GM10266 (cell line): ENCODE measurements at regions not wholly inside any gene's neighbourhood (a gene's known extent, or its start where the extent isn't known, plus 50 kb on each side); places are given as distances from the start of the nearest gene placed in this dataset.

Experiments used
- DNase-seq: peaks from one replicate; pipeline ENCODE4 v3.0.0; 2012; ENCODE audit errors: extremely low spot score
- TF ChIP-seq, protein P1 (sequence below): IDR thresholded peaks from 2 replicates; pipeline ENCODE4 v1.5.1; 2012; ENCODE audit warnings: mild to moderate bottlenecking, low read depth; ENCODE audit not compliant: control insufficient read depth, insufficient read depth; ENCODE audit errors: missing control alignments

DNA sequence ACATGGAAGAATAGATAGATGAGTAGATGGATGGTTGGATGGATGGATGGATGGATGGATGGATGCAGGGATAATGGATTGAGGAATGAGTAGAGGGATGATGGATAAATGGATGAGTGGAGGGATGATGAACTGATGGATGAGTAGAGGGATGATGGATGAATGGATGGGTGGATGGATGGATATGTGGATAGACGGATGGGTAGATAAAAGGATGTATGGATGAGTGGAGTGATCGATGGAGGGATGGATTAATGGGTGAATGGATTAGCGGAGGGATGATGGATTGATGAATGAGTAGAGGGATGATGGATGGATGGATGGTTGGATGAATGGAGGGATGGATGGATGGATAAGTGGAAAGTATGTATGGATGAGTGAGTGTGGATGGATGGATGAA lies 533.2 kb downstream of the RFC3 start:
- no peak for DNase-seq
- TF ChIP-seq, protein P1, sequence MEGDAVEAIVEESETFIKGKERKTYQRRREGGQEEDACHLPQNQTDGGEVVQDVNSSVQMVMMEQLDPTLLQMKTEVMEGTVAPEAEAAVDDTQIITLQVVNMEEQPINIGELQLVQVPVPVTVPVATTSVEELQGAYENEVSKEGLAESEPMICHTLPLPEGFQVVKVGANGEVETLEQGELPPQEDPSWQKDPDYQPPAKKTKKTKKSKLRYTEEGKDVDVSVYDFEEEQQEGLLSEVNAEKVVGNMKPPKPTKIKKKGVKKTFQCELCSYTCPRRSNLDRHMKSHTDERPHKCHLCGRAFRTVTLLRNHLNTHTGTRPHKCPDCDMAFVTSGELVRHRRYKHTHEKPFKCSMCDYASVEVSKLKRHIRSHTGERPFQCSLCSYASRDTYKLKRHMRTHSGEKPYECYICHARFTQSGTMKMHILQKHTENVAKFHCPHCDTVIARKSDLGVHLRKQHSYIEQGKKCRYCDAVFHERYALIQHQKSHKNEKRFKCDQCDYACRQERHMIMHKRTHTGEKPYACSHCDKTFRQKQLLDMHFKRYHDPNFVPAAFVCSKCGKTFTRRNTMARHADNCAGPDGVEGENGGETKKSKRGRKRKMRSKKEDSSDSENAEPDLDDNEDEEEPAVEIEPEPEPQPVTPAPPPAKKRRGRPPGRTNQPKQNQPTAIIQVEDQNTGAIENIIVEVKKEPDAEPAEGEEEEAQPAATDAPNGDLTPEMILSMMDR = no peak

DNA sequence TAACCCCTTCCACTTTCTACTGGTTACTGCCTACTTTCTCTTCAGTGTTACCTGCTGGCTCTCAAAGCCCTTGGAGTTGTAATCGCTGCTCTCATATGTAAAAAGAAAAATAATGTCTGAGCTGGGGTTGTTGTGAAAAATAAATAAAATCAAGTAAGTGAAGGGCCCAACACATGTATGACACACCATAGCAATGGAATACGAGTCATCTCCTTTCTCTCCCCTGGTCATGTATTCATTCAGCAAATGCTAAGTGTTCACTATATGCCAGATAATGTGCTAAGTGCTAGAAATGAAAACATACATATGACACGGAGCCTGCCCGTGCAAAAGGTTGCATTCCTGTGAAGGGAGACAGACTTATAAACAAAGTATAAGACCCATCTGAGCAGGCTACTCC lies 535.0 kb downstream of the RFC3 start:
- TF ChIP-seq, protein P1 = no peak
- no peak for DNase-seq

DNA sequence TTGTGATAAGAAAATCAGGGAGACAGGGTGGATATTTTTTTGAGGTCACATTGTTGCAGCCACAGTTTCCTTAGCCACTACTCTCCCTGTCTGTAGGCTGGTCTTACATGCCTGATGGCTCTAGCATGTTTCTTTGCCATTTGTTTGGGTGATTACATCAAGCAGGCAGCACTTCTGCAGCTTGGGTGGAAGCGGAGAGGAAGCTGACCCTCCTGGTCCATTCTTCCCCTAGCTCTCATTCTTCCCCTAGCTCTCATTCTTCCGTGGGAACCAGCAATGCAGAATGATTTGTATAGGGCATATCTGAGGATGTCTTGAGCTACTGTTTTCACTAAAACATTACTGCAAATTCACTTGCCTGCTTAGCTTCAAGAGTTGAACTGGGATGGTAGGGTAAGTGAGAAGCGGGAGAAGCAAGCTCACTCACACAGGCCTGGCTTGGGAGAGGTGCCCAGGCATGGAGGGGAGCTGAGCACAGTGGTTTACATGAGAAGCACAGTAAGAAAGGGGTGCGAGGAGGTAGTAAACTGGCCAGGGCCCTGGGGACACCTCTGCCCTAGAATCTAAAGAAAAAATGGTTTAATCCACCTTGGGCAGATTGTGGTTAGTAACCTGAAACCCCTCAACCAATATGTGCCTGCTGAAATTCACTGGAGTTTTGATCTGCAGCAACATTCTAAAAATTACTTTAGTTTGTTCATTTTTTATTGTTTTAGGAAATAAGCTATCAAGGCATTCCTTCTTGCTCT lies 538.9 kb downstream of the RFC3 start:
- TF ChIP-seq, protein P1 = no peak

DNA sequence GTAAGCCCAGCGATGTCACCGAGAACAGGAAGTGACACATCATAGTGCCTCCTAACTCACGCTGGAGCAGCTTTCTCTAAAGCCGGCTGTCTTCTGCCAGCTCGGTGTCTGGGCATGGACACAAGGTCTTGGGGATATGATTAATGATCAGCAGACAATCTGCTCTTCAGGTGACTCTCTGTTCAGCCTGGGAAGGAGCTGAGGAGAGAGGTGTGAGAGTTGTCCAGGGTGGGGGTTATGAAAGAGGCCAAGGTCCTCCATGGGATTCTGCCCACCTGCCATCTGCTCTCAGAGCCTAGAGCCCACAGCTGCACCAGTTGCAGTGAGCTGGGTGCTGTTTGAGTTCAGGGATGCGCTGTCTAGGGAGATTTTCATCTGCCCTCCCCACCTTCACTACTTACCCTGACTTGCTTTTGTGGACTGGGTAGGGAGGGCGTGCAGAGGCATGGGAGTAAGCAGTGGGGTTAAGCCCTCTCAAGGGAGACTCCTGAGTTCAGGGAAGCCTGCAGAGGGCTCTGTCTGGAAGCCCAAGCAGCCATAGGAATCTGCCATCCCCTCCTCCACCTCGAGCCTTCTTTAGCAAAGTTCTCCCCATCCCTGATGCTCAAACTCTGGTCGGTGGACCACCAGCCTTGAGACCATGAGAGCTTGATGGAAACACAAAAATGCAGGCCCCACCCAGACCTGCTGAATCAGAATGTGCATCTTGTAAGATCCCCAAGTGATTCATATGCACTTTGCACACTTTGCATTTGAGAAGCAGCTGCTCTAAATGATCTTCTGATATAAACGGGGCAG lies 539.7 kb downstream of the RFC3 start:
- TF ChIP-seq, protein P1 = no peak
- no peak for DNase-seq

More for the DNA sequence above, 538.9 kb downstream of the RFC3 start:
- DNase-seq = no peak

DNA sequence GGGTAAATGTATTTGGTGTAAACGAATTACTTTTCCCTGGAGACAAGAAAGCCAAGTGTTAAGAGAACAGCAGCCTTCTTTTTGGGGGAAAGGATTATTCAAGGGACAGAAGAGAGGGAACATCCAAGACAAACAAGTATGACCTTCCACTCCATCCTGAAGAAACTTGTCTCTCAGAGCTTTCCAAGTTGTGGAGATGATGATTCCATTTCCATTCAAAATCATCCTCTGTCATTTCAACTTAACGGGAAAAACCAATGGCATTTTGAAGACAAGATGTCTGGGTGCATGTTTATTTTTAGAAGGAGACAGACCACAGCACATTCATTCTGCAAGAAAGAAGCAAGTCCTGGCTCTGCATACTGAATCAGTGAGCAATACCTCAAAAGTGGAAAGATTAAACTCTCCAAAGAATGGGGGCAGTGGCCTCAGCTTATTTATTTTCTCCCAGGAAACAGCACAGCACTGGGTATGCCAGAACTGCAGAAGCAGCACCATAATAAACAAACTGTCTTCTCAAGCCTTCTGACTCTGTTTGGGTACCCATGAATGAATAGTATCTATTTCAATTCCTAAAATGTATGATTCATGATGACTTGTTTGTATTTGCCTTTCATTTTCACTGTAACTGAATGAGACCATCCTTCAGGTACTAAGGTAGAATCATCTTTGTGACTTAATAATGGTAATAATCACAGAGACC lies 541.0 kb downstream of the RFC3 start:
- DNase-seq = no peak
- TF ChIP-seq, protein P1 = no peak

DNA sequence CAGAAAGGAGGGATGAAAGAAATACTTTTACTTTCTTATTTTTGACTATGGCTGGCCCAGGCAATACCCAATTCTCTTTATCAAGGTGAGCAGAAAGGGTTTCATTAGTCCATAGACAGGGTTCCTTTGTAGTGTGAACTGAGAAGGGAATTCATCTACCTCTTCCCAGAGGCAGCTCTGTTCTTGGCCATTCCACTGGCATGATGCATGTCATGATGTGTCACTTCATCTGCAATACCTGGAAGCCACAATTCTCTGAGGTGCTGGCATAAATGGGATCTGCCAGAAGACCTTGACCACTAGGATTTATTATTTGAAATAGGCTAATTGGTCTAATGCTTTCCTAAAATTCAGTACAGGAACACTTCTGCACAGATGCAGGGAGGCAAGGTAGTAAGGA lies 542.8 kb downstream of the RFC3 start:
- DNase-seq = no peak
- TF ChIP-seq, protein P1 = no peak
